ENCODE measurements at regions not wholly inside any gene's neighbourhood (a gene's known extent, or its start where the extent isn't known, plus 50 kb on each side); places are given as distances from the start of the nearest gene placed in this dataset.

DNA sequence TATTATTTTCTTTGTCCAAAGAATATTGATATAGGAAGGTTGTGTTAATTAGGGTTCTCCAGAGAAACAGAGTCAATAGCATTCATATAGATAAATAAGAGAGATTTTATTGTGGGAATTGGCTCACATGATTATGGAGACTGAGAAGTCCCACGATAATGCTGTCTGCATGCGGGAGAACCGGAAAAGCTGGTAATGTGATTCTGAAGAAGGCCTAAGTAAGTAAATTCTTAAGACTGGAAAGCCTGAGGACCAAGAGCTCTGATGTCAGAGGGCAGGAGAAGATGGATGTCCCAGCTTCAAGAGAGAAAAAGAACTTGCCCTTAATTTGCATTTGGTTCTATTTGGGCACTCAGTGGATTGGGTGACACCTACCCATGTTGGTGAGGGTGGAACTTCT is 307.4 kb upstream of the C9orf72 start:
- CTCF ChIA-PET (ENCODE audit: low intra/inter-chr PET ratio, low total read pairs) = no interaction called here
- H3K79me2 ChIP-seq (ENCODE audit: insufficient read depth, low read length) = no peaks in the 10 kb centered on the region
- POLR2A ChIA-PET = no interaction called here
- no peak for FAIRE-seq
- ATAC-seq = no peak
- H3K36me3 ChIP-seq (replicated peaks in 1 of 2; ENCODE audit: control insufficient read depth in 1 of 2, insufficient read depth in 2 of 2, low read length in 2 of 2) = no peaks in the 10 kb centered on the region
- H3K27ac ChIP-seq (ENCODE audit: extremely low read length, insufficient read depth, low read length) = no peak overlapping the region
- no TSS peak for BruUV-seq (replicated peaks)
- no peaks in the 10 kb centered on the region for H4K20me1 ChIP-seq (ENCODE audit: insufficient read depth, low read length)
- in situ Hi-C loops (cut with HindIII; ENCODE audit: extremely low pct_ligation_motif_present, low pct_unique_long_range_greater_than_20kb) = no loop called here
- H3K4me1 ChIP-seq (ENCODE audit: insufficient read depth, low read length) = no peaks in the 10 kb centered on the region
- no peak overlapping the region for H3K4me3 ChIP-seq (replicated peaks in 1 of 3; ENCODE audit: insufficient read depth in 1 of 3, low read depth in 2 of 3, low read length in 3 of 3)
- intact Hi-C loops (cut with micrococcal nuclease; ENCODE audit: unreplicated experiment) = no loop called here
- H3K9me3 ChIP-seq (ENCODE audit: low read length) = no peaks in the 10 kb centered on the region
- H2AFZ ChIP-seq (ENCODE audit: low read length) = no peak overlapping the region
- H3K9ac ChIP-seq (ENCODE audit: insufficient read depth, low read depth, low read length) = no peak overlapping the region
- TF ChIP-seq ZSCAN30 (CRISPR knock-in tag; IDR thresholded peaks at IDR 0.05) (no peak), RXRA (CRISPR knock-in tag; IDR thresholded peaks at IDR 0.05) (no peak), MXI1 (IDR thresholded peaks at IDR 0.05; ENCODE audit: borderline replicate concordance, low read depth, low read length) (no peak), ZNF460 (CRISPR knock-in tag; IDR thresholded peaks at IDR 0.05; ENCODE audit: borderline replicate concordance) (no peak), TRIM22 (IDR thresholded peaks at IDR 0.05) (no peak), RFX1 (IDR thresholded peaks at IDR 0.05) (no peak), PHF5A (CRISPR knock-in tag; IDR thresholded peaks at IDR 0.05; ENCODE audit: low read depth, unreplicated experiment) (no peak), NPAS2 (CRISPR knock-in tag; IDR thresholded peaks at IDR 0.05; ENCODE audit: borderline replicate concordance) (no peak), ZNF431 (CRISPR knock-in tag; IDR thresholded peaks at IDR 0.05; ENCODE audit: borderline replicate concordance, low read depth) (no peak), PCBP2 (optimal IDR thresholded peaks at IDR 0.05; ENCODE audit: low read depth, low read length, poor library complexity, severe bottlenecking) (no peak), TCF12 (IDR thresholded peaks at IDR 0.05) (no peak), TCF12 (CRISPR knock-in tag; IDR thresholded peaks at IDR 0.05) (no peak)
- TF ChIP-seq, protein P1, sequence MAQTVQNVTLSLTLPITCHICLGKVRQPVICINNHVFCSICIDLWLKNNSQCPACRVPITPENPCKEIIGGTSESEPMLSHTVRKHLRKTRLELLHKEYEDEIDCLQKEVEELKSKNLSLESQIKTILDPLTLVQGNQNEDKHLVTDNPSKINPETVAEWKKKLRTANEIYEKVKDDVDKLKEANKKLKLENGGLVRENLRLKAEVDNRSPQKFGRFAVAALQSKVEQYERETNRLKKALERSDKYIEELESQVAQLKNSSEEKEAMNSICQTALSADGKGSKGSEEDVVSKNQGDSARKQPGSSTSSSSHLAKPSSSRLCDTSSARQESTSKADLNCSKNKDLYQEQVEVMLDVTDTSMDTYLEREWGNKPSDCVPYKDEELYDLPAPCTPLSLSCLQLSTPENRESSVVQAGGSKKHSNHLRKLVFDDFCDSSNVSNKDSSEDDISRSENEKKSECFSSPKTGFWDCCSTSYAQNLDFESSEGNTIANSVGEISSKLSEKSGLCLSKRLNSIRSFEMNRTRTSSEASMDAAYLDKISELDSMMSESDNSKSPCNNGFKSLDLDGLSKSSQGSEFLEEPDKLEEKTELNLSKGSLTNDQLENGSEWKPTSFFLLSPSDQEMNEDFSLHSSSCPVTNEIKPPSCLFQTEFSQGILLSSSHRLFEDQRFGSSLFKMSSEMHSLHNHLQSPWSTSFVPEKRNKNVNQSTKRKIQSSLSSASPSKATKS (CRISPR knock-in tag; IDR thresholded peaks at IDR 0.05) = no peak
- TF ChIP-seq, protein P2, sequence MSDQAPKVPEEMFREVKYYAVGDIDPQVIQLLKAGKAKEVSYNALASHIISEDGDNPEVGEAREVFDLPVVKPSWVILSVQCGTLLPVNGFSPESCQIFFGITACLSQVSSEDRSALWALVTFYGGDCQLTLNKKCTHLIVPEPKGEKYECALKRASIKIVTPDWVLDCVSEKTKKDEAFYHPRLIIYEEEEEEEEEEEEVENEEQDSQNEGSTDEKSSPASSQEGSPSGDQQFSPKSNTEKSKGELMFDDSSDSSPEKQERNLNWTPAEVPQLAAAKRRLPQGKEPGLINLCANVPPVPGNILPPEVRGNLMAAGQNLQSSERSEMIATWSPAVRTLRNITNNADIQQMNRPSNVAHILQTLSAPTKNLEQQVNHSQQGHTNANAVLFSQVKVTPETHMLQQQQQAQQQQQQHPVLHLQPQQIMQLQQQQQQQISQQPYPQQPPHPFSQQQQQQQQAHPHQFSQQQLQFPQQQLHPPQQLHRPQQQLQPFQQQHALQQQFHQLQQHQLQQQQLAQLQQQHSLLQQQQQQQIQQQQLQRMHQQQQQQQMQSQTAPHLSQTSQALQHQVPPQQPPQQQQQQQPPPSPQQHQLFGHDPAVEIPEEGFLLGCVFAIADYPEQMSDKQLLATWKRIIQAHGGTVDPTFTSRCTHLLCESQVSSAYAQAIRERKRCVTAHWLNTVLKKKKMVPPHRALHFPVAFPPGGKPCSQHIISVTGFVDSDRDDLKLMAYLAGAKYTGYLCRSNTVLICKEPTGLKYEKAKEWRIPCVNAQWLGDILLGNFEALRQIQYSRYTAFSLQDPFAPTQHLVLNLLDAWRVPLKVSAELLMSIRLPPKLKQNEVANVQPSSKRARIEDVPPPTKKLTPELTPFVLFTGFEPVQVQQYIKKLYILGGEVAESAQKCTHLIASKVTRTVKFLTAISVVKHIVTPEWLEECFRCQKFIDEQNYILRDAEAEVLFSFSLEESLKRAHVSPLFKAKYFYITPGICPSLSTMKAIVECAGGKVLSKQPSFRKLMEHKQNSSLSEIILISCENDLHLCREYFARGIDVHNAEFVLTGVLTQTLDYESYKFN (CRISPR knock-in tag; conservative IDR thresholded peaks at IDR 0.05) = no peak
- TF ChIP-seq, protein P3, sequence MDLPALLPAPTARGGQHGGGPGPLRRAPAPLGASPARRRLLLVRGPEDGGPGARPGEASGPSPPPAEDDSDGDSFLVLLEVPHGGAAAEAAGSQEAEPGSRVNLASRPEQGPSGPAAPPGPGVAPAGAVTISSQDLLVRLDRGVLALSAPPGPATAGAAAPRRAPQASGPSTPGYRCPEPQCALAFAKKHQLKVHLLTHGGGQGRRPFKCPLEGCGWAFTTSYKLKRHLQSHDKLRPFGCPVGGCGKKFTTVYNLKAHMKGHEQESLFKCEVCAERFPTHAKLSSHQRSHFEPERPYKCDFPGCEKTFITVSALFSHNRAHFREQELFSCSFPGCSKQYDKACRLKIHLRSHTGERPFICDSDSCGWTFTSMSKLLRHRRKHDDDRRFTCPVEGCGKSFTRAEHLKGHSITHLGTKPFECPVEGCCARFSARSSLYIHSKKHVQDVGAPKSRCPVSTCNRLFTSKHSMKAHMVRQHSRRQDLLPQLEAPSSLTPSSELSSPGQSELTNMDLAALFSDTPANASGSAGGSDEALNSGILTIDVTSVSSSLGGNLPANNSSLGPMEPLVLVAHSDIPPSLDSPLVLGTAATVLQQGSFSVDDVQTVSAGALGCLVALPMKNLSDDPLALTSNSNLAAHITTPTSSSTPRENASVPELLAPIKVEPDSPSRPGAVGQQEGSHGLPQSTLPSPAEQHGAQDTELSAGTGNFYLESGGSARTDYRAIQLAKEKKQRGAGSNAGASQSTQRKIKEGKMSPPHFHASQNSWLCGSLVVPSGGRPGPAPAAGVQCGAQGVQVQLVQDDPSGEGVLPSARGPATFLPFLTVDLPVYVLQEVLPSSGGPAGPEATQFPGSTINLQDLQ (CRISPR knock-in tag; IDR thresholded peaks at IDR 0.05) = no peak
- DNase-seq (ENCODE audit: low spot score) = no peak
- no peak overlapping the region for H3K4me2 ChIP-seq (ENCODE audit: low read depth, low read length)
- no peaks in the 10 kb centered on the region for H3K27me3 ChIP-seq (ENCODE audit: control insufficient read depth in 1 of 2, insufficient read depth in 2 of 2, low read length in 2 of 2)
- 41% methylated on average over 3 of the region's 3 CpGs for WGBS (ENCODE audit: low lambda C conversion rate)
